Tibial nerve (tissue), 4 donors: ENCODE measurements at regions not wholly inside any gene's neighbourhood (a gene's known extent, or its start where the extent isn't known, plus 50 kb on each side); places are given as distances from the start of the nearest gene placed in this dataset.

Experiments
- DNase-seq, 2 donors: peaks; one replicate each; pipeline ENCODE4 v3.0.0-alpha.2; 2019; ENCODE audit warnings: low spot score in 2 of 2
- H3K27ac ChIP-seq, 4 donors: fragments of 200-600 bp; sonication (generic) in 3 of 4; one replicate each; pipeline ENCODE4 v1.5.1; 2017 to 2019; ENCODE audit warnings: mild to moderate bottlenecking in 1 of 4
- H3K27me3 ChIP-seq, 2 donors: fragments of 200-600 bp; sonication (generic) in 1 of 2; one replicate each; pipeline versions ENCODE4 v1.5.1 to v1.6.0; 2017 to 2019
- H3K36me3 ChIP-seq, 3 donors: fragments of 200-600 bp; sonication (generic); one replicate each; pipeline ENCODE4 v1.5.1; 2018 to 2019
- H3K4me1 ChIP-seq, 4 donors: fragments of 200-600 bp; sonication (generic) in 3 of 4; one replicate each; pipeline ENCODE4 v1.5.1; 2017 to 2019
- H3K4me3 ChIP-seq, 4 donors: fragments of 200-600 bp; sonication (generic) in 3 of 4; one replicate each; pipeline ENCODE4 v1.5.1; 2017 to 2019; ENCODE audit warnings: mild to moderate bottlenecking in 1 of 4, moderate library complexity in 1 of 4
- H3K9me3 ChIP-seq, 4 donors: fragments of 200-600 bp; sonication (generic) in 3 of 4; one replicate each; pipeline ENCODE4 v1.5.1; 2017 to 2019
- EP300 ChIP-seq, 2 donors: sonication (generic); formaldehyde crosslinking; IDR thresholded peaks; one replicate each; pipeline ENCODE4 v1.6.1; 2017; ENCODE audit warnings: antibody characterized with exemption in 2 of 2, mild to moderate bottlenecking in 1 of 2
- POLR2A ChIP-seq, 2 donors: fragments of 450-650 bp; IDR thresholded peaks; one replicate each; pipeline ENCODE4 v1.6.1; 2017; ENCODE audit warnings: antibody characterized with exemption in 2 of 2, mild to moderate bottlenecking in 2 of 2, moderate library complexity in 2 of 2
- WGBS, 2 donors: methylation state at CpG; one replicate each; pipeline ENCODE4 v1.1.5; 2018; 5-methylcytosine and 5-hydroxymethylcytosine counted together
- TF ChIP-seq, protein P1 (sequence below), 5 experiments: fragments of 200-600 bp in 3 of 5; fragments of 450-650 bp in 2 of 5; sonication (generic) in 3 of 5; IDR thresholded peaks; one replicate each; pipeline ENCODE4 v1.5.1; 2016 to 2019; ENCODE audit warnings: antibody characterized with exemption in 5 of 5, mild to moderate bottlenecking in 3 of 5, moderate library complexity in 2 of 5

GRCh38 chr7:13036256-13036780 lies 348.9 kb downstream of the ARL4A start:
- no peak for DNase-seq
- no peak overlapping the region for H3K4me3 ChIP-seq
- H3K27me3 ChIP-seq = no peaks in the 10 kb centered on the region
- H3K27ac ChIP-seq = no peak overlapping the region
- H3K36me3 ChIP-seq = no peaks in the 10 kb centered on the region
- H3K4me1 ChIP-seq = peaks cover 0 to 8% (median 0%) of the 10 kb centered on the region in 4 donors
- no peak for TF ChIP-seq EP300 (IDR thresholded peaks at IDR 0.05)
- TF ChIP-seq, protein P1, sequence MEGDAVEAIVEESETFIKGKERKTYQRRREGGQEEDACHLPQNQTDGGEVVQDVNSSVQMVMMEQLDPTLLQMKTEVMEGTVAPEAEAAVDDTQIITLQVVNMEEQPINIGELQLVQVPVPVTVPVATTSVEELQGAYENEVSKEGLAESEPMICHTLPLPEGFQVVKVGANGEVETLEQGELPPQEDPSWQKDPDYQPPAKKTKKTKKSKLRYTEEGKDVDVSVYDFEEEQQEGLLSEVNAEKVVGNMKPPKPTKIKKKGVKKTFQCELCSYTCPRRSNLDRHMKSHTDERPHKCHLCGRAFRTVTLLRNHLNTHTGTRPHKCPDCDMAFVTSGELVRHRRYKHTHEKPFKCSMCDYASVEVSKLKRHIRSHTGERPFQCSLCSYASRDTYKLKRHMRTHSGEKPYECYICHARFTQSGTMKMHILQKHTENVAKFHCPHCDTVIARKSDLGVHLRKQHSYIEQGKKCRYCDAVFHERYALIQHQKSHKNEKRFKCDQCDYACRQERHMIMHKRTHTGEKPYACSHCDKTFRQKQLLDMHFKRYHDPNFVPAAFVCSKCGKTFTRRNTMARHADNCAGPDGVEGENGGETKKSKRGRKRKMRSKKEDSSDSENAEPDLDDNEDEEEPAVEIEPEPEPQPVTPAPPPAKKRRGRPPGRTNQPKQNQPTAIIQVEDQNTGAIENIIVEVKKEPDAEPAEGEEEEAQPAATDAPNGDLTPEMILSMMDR (IDR thresholded peaks at IDR 0.05) = no peak
- TF ChIP-seq POLR2A (IDR thresholded peaks at IDR 0.05) = no peak
- peaks cover 0 to 15% (median 0%) of the 10 kb centered on the region in 4 donors for H3K9me3 ChIP-seq

DNA sequence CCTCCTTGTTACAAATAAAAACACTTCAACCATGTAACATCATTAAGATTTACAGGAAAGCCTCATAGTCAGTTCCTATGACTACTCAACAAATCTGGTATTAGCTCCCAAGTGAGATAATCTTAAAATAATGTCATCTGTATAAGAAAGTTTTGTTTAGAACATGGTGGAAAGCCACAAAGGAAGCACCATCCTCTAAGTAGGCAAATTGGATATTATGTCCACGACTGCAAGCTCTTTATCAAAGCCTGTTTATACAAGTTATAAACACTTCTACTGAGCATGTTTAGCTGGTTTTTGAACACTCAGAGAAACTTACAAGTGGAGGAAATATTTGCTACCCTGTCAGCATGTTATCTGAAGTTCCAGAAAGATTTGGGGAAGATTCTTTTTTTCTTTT lies 349.8 kb downstream of the ARL4A start:
- H3K4me3 ChIP-seq = no peak overlapping the region
- no peaks in the 10 kb centered on the region for H3K27me3 ChIP-seq
- no peak for DNase-seq
- H3K27ac ChIP-seq = no peak overlapping the region
- WGBS, 2 donors = 61 to 81% methylated on average over 1 of the region's 1 CpG
- TF ChIP-seq EP300 (IDR thresholded peaks at IDR 0.05) = no peak
- no peak for TF ChIP-seq POLR2A (IDR thresholded peaks at IDR 0.05)
- TF ChIP-seq, protein P1 (IDR thresholded peaks at IDR 0.05) = no peak
- H3K4me1 ChIP-seq = peaks cover 0 to 8% (median 0%) of the 10 kb centered on the region in 4 donors
- peaks cover 0 to 15% (median 0%) of the 10 kb centered on the region in 4 donors for H3K9me3 ChIP-seq
- no peaks in the 10 kb centered on the region for H3K36me3 ChIP-seq

DNA sequence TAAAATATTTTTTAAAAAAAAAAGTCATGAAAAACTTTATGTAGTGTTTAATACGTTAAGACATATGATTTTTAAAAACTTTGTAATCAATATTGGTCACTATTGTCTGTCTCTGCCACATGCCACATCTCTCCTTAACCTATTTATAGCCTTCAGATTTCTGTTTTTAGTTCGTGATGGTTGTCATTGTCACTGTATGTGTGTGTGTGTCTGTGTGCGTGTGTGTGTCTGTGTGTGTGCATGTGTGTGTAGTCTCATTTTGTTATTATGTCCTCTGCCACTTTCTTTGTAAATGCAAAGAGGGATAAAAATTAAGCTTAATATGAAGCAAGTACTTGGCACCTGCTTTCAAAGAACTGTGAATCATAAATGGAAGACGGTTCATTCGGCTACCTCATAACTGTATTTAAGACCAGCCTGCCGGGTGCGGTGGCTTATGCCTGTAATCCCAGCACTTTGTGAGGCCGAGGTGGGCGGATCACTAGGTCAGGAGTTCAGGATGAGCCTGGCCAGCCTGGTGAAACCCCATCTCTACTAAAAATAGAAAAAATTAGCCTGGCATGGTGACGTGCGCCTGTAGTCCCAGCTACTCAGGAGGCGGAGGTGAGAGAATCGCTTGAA lies 354.0 kb downstream of the ARL4A start:
- DNase-seq = no peak
- H3K27ac ChIP-seq = no peak overlapping the region
- WGBS, 2 donors = 84 to 88% methylated on average over 13 of the region's 13 CpGs
- H3K4me1 ChIP-seq = no peaks in the 10 kb centered on the region
- H3K36me3 ChIP-seq = no peaks in the 10 kb centered on the region
- no peak overlapping the region for H3K4me3 ChIP-seq
- TF ChIP-seq, protein P1 (IDR thresholded peaks at IDR 0.05) = no peak
- TF ChIP-seq POLR2A (IDR thresholded peaks at IDR 0.05) (no peak), EP300 (IDR thresholded peaks at IDR 0.05) (no peak)
- H3K27me3 ChIP-seq = no peaks in the 10 kb centered on the region
- peaks cover 0 to 2% (median 0%) of the 10 kb centered on the region in 4 donors for H3K9me3 ChIP-seq

DNA sequence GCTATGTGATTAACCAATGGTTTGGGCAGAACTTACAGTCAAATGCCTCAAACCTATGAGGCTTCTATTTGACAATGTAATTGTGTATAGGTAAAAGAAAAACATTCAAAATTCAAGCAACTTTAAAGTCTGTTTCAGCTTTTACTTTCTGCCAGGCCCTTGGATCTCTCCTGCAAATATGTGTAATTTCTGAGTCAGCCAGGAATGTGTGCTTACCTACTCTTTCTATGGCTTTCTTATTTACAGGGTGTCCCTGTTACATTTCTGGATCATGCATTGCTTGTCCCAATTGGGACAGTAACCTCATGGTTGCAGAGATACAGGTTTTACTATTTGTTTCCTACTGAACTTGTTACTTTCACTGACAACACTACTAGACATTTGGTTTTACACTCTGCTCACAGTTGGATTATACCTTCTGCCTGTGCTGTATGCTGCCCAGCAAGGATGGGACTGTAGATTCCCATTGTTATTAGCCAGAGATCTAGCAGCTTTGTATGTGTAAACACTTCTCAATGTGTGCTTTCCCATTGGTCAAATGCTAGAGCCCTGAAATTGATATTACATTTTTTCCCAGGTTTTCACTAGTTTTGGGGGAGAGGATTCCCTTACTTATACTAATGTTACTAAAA lies 355.3 kb downstream of the ARL4A start:
- TF ChIP-seq EP300 (IDR thresholded peaks at IDR 0.05) (no peak), POLR2A (IDR thresholded peaks at IDR 0.05) (no peak)
- TF ChIP-seq, protein P1 (IDR thresholded peaks at IDR 0.05) = no peak
- H3K27ac ChIP-seq = no peak overlapping the region
- H3K27me3 ChIP-seq = no peaks in the 10 kb centered on the region
- H3K4me3 ChIP-seq = no peak overlapping the region
- DNase-seq = no peak
- no peaks in the 10 kb centered on the region for H3K36me3 ChIP-seq
- no peaks in the 10 kb centered on the region for H3K4me1 ChIP-seq
- no peaks in the 10 kb centered on the region for H3K9me3 ChIP-seq

DNA sequence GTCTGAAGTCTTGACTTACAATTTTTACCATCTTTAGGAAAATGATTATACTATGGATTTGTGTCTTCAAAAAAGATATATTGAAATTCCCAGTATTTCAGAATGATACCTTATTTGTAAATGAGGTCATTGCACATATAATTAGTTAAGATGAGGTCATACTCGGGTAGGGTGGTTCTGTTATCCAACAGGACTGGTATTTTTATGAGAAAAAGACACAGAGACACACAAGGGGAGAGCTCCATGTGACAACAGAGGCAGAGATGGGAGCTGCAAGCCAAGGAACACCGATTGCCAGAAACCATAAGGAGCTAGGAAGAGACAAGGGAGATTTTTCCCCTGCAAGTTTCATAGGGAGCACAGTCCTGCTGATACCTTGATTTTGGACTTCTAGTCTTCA lies 356.9 kb downstream of the ARL4A start:
- Histone ChIP-seq H3K27me3 (no peaks in the 10 kb centered on the region), H3K4me3 (no peak overlapping the region), H3K36me3 (no peaks in the 10 kb centered on the region), H3K4me1 (no peaks in the 10 kb centered on the region), H3K9me3 (no peaks in the 10 kb centered on the region), H3K27ac (no peak overlapping the region)
- TF ChIP-seq, protein P1 (IDR thresholded peaks at IDR 0.05) = no peak
- TF ChIP-seq POLR2A (IDR thresholded peaks at IDR 0.05) (no peak), EP300 (IDR thresholded peaks at IDR 0.05) (no peak)
- WGBS, 2 donors = 70 to 71% methylated on average over 2 of the region's 2 CpGs
- no peak for DNase-seq
